H1 (cell line): ENCODE measurements at regions not wholly inside any gene's neighbourhood (a gene's known extent, or its start where the extent isn't known, plus 50 kb on each side); places are given as distances from the start of the nearest gene placed in this dataset.

Experiments used
- CHD7 ChIP-seq: fragments of 300-600 bp; sonication (generic); IDR thresholded peaks from 2 replicates; pipeline ENCODE4 v1.7.1; 2012; ENCODE audit warnings: low read length, moderate library complexity, mild to moderate bottlenecking, inconsistent platforms; ENCODE audit not compliant: insufficient replicate concordance
- YY1 ChIP-seq: IDR thresholded peaks from 2 replicates; pipeline ENCODE4 v1.6.1; 2011; ENCODE audit warnings: low read depth, mild to moderate bottlenecking, low read length

- TF ChIP-seq CHD7 (no peak), YY1 (no peak)
These were observed 297.0 kb downstream of the SH3GL2 start (continued) for GRCh38 chr9:17875886-17876285.
